Fibroblast of lung (primary cell): ENCODE measurements at regions not wholly inside any gene's neighbourhood (a gene's known extent, or its start where the extent isn't known, plus 50 kb on each side); places are given as distances from the start of the nearest gene placed in this dataset.
A peak's percentile ranks its signal among the peaks of the same experiment; 100 is the strongest.
"Not testable (repeated sequence)": the region's sequence is repeated elsewhere in the genome, so short reads cannot be mapped to it uniquely, and the experiment has no call there.

Experiments
- DNase-seq, 2 donors: peaks; one replicate each; pipeline versions ENCODE4 v3.0.0 to v3.0.0-alpha.2; 2010; ENCODE audit warnings: low read depth in 2 of 2
- H2AFZ ChIP-seq: 2 replicates; pipeline ENCODE4 v1.5.1; 2012; ENCODE audit warnings: low read length, control low read depth, inconsistent platforms
- H3K27ac ChIP-seq: 2 replicates; pipeline ENCODE4 v1.5.1; 2011; ENCODE audit warnings: low read length, control low read depth; ENCODE audit not compliant: insufficient read depth
- H3K27me3 ChIP-seq: 2 replicates; pipeline ENCODE4 v1.5.1; 2011; ENCODE audit warnings: mild to moderate bottlenecking, low read length; ENCODE audit not compliant: control insufficient read depth, insufficient read depth
- H3K36me3 ChIP-seq: 2 replicates; pipeline ENCODE4 v1.5.1; 2011; ENCODE audit warnings: low read length; ENCODE audit not compliant: control insufficient read depth, insufficient read depth
- H3K4me1 ChIP-seq: 2 replicates; pipeline ENCODE4 v1.5.1; 2011; ENCODE audit warnings: low read length; ENCODE audit not compliant: control insufficient read depth, insufficient read depth; ENCODE audit errors: extremely low read depth
- H3K4me2 ChIP-seq: 2 replicates; pipeline ENCODE4 v1.5.1; 2011; ENCODE audit warnings: low read length, control low read depth; ENCODE audit not compliant: insufficient read depth; ENCODE audit errors: extremely low read depth
- H3K4me3 ChIP-seq, 4 experiments: fragments of 200-600 bp in 1 of 4; sonication (generic) in 1 of 4; replicated peaks in 1 of 4; 2 replicates each; pipeline ENCODE4 v1.5.1; 2011 to 2016; ENCODE audit warnings: low read length in 4 of 4, low read depth in 3 of 4, mild to moderate bottlenecking in 3 of 4, control low read depth in 2 of 4, inconsistent platforms in 1 of 4, mixed read lengths in 1 of 4; ENCODE audit not compliant: insufficient read depth in 1 of 4; ENCODE audit errors: control extremely low read depth in 1 of 4
- H3K79me2 ChIP-seq: 2 replicates; pipeline ENCODE4 v1.5.1; 2012; ENCODE audit warnings: mild to moderate bottlenecking, low read length, inconsistent platforms; ENCODE audit not compliant: control insufficient read depth, insufficient read depth
- H3K9ac ChIP-seq: 2 replicates; pipeline ENCODE4 v1.5.1; 2011; ENCODE audit warnings: mild to moderate bottlenecking, low read length, control low read depth; ENCODE audit not compliant: insufficient read depth
- H3K9me3 ChIP-seq: 2 replicates; pipeline ENCODE4 v1.5.1; 2012; ENCODE audit warnings: low read depth, low read length; ENCODE audit not compliant: control insufficient read depth, insufficient read depth
- H4K20me1 ChIP-seq: 2 replicates; pipeline ENCODE4 v1.5.1; 2011; ENCODE audit warnings: low read length; ENCODE audit not compliant: control insufficient read depth, insufficient read depth; ENCODE audit errors: extremely low read depth
- CTCF ChIP-seq, 2 donors: IDR thresholded peaks in 1 of 2; conservative IDR thresholded peaks in 1 of 2; 1 replicate in 1 of 2; 2 replicates in 1 of 2; pipeline ENCODE4 v1.5.1; 2011 to 2012; ENCODE audit warnings: low read length in 2 of 2, control low read depth in 1 of 2, inconsistent platforms in 1 of 2, low read depth in 1 of 2, mild to moderate bottlenecking in 1 of 2
- EZH2 ChIP-seq: IDR thresholded peaks from 2 replicates; pipeline ENCODE4 v1.5.1; 2012; ENCODE audit warnings: low read length, control low read depth, mild to moderate bottlenecking; ENCODE audit errors: missing control alignments

- not testable (repeated sequence) for H3K4me1 ChIP-seq, H4K20me1 ChIP-seq, H3K9me3 ChIP-seq, H3K4me3 ChIP-seq, H3K27me3 ChIP-seq, H3K79me2 ChIP-seq, H3K36me3 ChIP-seq, H3K9ac ChIP-seq
- peak; percentile 53 to 64 for TF ChIP-seq CTCF (conservative IDR thresholded peaks at IDR 0.05 in 1 of 2, IDR thresholded peaks at IDR 0.05 in 1 of 2; ENCODE audit: low read depth in 1 of 2, low read length in 2 of 2)
- H2AFZ ChIP-seq, result peak overlapping the region; percentile 33
- H3K4me2 ChIP-seq, result peak overlapping the region; percentile 52
- peak; percentile 49 to 83 for DNase-seq
- peak overlapping the region; percentile 44 for H3K27ac ChIP-seq
Measured at GRCh38 chr16:29114989-29115801, 130.3 kb downstream of the LAT start.

- Histone ChIP-seq H3K4me1 (peaks cover 3% of the 10 kb centered on the region), H4K20me1 (no peaks in the 10 kb centered on the region), H2AFZ (no peak overlapping the region), H3K27me3 (no peaks in the 10 kb centered on the region), H3K9me3 (no peaks in the 10 kb centered on the region), H3K9ac (no peak overlapping the region), H3K4me3 (no peak overlapping the region), H3K27ac (no peak overlapping the region), H3K4me2 (no peak overlapping the region), H3K79me2 (no peaks in the 10 kb centered on the region), H3K36me3 (no peaks in the 10 kb centered on the region)
- TF ChIP-seq CTCF (conservative IDR thresholded peaks at IDR 0.05 in 1 of 2, IDR thresholded peaks at IDR 0.05 in 1 of 2; ENCODE audit: low read depth in 1 of 2, low read length in 2 of 2), result no peak
- TF ChIP-seq EZH2, result no peak
- DNase-seq, result no peak
Measured at GRCh38 chr16:29114574-29114973, 129.7 kb downstream of the LAT start.

- DNase-seq, H3K4me3 ChIP-seq, H3K79me2 ChIP-seq, H3K4me2 ChIP-seq, H4K20me1 ChIP-seq, H2AFZ ChIP-seq, H3K4me1 ChIP-seq, H3K27ac ChIP-seq, H3K27me3 ChIP-seq, H3K9me3 ChIP-seq, H3K36me3 ChIP-seq, H3K9ac ChIP-seq: not testable (repeated sequence)
Measured at GRCh38 chr16:29113446-29113845, 128.6 kb downstream of the LAT start.
